ENCODE measurements at regions not wholly inside any gene's neighbourhood (a gene's known extent, or its start where the extent isn't known, plus 50 kb on each side); places are given as distances from the start of the nearest gene placed in this dataset.

DNA sequence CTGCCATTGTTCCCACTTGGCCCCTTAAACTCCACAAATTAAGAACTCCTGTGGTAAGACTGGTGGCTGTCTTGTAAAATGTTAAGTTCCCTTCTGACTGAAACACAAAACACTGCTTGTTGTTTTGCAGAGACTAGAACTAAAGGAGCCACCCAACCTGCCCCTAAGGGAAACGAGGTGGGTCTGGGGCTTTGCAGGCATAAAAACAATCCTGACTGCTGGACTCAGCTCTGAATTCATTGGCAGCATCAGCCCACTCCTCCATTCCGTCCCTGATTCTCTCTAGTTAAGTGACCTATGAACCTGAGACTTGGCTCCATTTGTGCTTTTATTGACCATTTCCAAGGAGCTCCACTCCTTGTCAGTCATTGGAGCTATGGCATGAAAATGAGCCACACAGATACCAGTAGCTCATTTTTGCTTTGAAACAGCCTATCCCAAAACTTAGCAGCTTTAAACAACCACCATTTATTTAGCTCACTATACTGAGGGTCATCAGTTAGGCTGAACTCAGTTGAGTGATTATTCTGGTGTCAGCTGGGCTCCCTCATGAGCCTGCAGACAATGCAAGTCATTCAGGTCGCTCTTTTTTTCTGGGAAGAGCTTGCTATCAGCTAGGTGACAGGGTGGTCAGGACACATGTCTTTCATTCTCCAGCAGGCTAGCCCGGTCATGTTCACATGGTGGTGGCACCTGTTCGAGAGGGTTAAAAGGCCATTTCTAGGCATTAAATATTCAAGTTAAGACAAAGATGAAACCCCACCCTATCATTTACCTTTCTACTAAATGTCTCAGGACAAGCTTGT is 175.1 kb upstream of the CTNNB1 start (continued):
- TF ChIP-seq, protein P1, sequence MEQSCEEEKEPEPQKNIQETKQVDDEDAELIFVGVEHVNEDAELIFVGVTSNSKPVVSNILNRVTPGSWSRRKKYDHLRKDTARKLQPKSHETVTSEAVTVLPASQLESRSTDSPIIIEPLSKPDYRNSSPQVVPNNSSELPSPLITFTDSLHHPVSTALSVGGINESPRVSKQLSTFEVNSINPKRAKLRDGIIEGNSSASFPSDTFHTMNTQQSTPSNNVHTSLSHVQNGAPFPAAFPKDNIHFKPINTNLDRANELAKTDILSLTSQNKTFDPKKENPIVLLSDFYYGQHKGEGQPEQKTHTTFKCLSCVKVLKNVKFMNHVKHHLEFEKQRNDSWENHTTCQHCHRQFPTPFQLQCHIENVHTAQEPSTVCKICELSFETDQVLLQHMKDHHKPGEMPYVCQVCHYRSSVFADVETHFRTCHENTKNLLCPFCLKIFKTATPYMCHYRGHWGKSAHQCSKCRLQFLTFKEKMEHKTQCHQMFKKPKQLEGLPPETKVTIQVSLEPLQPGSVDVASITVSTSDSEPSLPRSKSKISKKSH (CRISPR knock-in tag; IDR thresholded peaks at IDR 0.05): no peak
- TF ChIP-seq SIN3B (IDR thresholded peaks at IDR 0.05; ENCODE audit: low read depth) (no peak), PHF20 (IDR thresholded peaks at IDR 0.05; ENCODE audit: partially characterized antibody) (no peak), MTA2 (IDR thresholded peaks at IDR 0.05; ENCODE audit: low read depth) (peak; percentile 27; the same call in 1 of the 2 replicates), DMBX1 (CRISPR knock-in tag; IDR thresholded peaks at IDR 0.05; ENCODE audit: borderline replicate concordance) (peak; percentile 53; the same call in 1 of the 2 replicates), PTRF (tag; IDR thresholded peaks at IDR 0.05) (no peak), CHD4 (IDR thresholded peaks at IDR 0.05; ENCODE audit: insufficient read depth, insufficient replicate concordance, low read depth, low read length, poor library complexity, severe bottlenecking) (no peak), NFIX (CRISPR knock-in tag; IDR thresholded peaks at IDR 0.05; ENCODE audit: low read depth) (no peak), RUNX1 (IDR thresholded peaks at IDR 0.05; ENCODE audit: low read depth) (no peak), CBFA2T3 (IDR thresholded peaks at IDR 0.05) (peak; percentile 73)
- TF ChIP-seq, protein P2, sequence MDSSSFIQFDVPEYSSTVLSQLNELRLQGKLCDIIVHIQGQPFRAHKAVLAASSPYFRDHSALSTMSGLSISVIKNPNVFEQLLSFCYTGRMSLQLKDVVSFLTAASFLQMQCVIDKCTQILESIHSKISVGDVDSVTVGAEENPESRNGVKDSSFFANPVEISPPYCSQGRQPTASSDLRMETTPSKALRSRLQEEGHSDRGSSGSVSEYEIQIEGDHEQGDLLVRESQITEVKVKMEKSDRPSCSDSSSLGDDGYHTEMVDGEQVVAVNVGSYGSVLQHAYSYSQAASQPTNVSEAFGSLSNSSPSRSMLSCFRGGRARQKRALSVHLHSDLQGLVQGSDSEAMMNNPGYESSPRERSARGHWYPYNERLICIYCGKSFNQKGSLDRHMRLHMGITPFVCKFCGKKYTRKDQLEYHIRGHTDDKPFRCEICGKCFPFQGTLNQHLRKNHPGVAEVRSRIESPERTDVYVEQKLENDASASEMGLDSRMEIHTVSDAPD (CRISPR knock-in tag; IDR thresholded peaks at IDR 0.05): no peak
- TF ChIP-seq, protein P3, sequence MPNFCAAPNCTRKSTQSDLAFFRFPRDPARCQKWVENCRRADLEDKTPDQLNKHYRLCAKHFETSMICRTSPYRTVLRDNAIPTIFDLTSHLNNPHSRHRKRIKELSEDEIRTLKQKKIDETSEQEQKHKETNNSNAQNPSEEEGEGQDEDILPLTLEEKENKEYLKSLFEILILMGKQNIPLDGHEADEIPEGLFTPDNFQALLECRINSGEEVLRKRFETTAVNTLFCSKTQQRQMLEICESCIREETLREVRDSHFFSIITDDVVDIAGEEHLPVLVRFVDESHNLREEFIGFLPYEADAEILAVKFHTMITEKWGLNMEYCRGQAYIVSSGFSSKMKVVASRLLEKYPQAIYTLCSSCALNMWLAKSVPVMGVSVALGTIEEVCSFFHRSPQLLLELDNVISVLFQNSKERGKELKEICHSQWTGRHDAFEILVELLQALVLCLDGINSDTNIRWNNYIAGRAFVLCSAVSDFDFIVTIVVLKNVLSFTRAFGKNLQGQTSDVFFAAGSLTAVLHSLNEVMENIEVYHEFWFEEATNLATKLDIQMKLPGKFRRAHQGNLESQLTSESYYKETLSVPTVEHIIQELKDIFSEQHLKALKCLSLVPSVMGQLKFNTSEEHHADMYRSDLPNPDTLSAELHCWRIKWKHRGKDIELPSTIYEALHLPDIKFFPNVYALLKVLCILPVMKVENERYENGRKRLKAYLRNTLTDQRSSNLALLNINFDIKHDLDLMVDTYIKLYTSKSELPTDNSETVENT (CRISPR knock-in tag; IDR thresholded peaks at IDR 0.05): no peak
- TF ChIP-seq, protein P4, sequence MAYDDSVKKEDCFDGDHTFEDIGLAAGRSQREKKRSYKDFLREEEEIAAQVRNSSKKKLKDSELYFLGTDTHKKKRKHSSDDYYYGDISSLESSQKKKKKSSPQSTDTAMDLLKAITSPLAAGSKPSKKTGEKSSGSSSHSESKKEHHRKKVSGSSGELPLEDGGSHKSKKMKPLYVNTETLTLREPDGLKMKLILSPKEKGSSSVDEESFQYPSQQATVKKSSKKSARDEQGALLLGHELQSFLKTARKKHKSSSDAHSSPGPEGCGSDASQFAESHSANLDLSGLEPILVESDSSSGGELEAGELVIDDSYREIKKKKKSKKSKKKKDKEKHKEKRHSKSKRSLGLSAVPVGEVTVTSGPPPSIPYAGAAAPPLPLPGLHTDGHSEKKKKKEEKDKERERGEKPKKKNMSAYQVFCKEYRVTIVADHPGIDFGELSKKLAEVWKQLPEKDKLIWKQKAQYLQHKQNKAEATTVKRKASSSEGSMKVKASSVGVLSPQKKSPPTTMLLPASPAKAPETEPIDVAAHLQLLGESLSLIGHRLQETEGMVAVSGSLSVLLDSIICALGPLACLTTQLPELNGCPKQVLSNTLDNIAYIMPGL (CRISPR knock-in tag; IDR thresholded peaks at IDR 0.05): no peak
- TF ChIP-seq, protein P5, sequence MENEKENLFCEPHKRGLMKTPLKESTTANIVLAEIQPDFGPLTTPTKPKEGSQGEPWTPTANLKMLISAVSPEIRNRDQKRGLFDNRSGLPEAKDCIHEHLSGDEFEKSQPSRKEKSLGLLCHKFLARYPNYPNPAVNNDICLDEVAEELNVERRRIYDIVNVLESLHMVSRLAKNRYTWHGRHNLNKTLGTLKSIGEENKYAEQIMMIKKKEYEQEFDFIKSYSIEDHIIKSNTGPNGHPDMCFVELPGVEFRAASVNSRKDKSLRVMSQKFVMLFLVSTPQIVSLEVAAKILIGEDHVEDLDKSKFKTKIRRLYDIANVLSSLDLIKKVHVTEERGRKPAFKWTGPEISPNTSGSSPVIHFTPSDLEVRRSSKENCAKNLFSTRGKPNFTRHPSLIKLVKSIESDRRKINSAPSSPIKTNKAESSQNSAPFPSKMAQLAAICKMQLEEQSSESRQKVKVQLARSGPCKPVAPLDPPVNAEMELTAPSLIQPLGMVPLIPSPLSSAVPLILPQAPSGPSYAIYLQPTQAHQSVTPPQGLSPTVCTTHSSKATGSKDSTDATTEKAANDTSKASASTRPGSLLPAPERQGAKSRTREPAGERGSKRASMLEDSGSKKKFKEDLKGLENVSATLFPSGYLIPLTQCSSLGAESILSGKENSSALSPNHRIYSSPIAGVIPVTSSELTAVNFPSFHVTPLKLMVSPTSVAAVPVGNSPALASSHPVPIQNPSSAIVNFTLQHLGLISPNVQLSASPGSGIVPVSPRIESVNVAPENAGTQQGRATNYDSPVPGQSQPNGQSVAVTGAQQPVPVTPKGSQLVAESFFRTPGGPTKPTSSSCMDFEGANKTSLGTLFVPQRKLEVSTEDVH (IDR thresholded peaks at IDR 0.05; ENCODE audit: low read depth, partially characterized antibody): no peak
